Ecto neural progenitor cell (in vitro differentiated cells): ENCODE measurements at regions not wholly inside any gene's neighbourhood (a gene's known extent, or its start where the extent isn't known, plus 50 kb on each side); places are given as distances from the start of the nearest gene placed in this dataset.

Source experiments
- DNase-seq: peaks from one replicate; pipeline ENCODE4 v3.0.0-alpha.2; 2018; ENCODE audit warnings: low spot score

- no peak for DNase-seq
Measured at GRCh38 chr13:32861304-32861703, 154.9 kb upstream of the KL start.

DNA sequence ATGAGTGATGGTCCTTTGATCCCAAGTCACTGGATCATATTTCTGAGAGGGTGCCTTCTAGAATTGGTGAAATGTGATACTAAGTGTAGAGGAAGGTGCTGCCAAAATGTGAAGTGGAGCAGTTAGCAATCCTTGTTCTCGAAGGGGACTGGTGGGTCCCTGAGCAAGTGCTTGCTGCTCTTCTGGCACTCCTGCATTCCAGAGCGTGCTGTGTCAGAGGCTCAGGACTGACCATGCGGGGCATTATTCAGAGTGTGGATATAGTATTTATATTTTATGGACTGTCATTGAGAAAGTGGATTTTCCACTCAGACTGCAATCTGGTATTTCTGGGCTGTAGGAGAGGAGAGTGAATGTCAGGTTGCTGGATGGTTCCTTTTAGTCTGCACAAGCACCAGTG, 152.6 kb upstream of the KL start:
- peak; percentile 19 for DNase-seq

- DNase-seq = peak; percentile 1
Measured at GRCh38 chr13:32866921-32867320, 149.3 kb upstream of the KL start.

DNA sequence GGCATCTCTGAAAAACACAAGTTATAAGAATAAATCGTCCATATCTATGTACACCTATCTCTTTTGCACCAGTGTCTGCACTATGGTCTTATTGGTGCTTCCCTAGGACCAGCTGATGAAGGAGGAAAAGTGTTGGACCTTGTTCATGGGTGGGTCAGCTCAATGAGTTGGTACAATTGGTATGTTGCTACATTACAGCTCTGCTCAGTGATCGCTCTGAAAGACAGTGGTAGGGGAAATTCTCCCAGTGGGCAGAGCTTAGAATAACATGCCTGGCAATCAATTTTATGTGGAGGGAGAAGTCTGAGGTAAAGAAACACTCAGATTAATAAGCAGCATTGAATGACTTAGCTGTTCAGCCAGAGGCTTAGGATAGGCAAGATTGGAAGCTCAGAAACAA, 138.7 kb upstream of the KL start:
- DNase-seq = no peak

DNA sequence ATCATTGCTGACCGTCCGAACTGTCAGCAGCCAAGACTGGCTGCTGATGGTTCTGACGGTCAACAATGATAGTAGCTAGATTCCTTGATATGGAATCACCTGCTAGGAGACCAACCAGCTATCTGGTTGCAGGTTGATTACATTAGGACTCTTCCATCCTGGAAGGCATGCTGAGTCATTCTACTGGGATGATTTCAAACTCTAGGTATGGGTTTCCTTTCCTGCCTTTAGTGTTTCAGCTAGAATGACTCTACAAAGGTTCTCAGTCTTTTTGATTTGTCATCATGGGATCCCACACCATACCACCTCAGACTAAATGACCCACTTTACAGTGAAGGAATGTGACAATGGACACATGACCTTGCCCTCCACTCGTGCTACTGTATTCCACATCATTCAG, 138.1 kb upstream of the KL start:
- no peak for DNase-seq

DNA sequence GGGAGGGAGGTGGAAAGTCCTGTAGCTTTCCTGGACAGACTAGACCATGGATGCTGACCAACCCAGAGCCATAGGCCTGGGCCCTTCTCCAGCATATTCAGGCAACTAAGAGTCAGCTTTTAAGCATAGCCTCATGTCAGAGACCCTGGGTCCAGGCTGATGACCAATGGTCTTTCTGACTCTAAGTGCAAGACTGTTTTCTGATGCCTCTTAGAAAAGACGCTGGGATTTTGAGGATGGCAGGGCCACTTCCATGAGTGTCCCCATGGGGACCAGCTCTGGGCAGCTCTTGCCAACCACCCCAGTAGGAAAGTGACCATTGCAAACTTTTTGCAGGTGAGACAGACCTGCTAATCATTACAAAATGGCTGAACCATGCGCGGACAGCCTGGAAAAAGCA, 135.6 kb upstream of the KL start:
- DNase-seq = peak; percentile 18

DNA sequence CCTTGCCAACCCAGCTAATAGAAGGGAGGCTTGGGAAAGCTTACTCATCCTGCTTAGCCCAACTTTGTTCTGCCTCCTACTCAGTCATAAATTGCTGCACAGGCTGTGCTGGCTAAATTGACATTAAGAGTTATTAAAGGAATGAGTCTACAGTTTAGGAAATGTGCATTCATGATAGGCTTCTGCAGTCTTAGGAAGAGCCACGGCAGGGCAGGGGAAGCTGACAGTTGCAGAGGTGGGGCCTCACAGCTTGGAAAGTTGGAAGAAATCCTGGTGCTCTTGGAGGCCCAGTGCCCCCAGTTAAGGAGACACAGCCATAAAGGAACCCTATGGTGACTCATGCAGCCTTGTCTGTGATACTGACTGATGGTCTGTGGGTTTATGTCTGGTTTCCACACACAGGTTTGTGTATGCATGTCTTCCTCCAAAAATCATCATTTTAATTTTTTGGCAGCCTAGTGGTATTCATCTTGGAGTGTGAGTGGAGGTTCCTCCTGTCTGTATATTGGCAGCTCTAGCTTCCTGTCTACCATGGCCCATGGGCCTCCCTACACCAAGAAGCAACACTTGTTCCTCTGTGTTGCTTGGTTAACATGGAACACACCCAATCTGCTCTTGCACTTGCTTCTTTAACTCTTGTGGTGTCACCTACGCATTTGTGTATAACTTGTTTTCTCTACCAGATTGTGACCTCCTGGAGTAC, 135.0 kb upstream of the KL start:
- DNase-seq = no peak

DNA sequence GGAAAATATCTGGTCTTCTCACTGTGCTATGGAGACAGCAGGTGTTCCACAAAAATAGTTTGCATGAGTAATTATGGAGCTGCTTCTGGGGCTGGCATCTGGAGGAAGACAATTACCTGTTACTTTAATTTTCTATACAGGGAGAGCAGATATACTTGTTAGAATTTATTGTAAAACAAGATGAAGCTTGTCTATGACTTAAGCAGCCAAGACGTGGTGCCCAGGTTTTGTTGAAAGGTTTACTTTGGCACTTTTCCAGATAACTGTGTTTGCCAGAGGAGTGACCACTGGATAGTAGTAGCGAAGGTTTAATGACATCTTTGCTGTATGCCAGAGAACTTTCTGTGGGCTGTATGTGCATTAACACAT, 134.5 kb upstream of the KL start:
- no peak for DNase-seq

- no peak for DNase-seq
Measured at GRCh38 chr13:32882691-32883090, 133.5 kb upstream of the KL start.

- no peak for DNase-seq
Measured at GRCh38 chr13:32883474-32883873, 132.7 kb upstream of the KL start.

DNA sequence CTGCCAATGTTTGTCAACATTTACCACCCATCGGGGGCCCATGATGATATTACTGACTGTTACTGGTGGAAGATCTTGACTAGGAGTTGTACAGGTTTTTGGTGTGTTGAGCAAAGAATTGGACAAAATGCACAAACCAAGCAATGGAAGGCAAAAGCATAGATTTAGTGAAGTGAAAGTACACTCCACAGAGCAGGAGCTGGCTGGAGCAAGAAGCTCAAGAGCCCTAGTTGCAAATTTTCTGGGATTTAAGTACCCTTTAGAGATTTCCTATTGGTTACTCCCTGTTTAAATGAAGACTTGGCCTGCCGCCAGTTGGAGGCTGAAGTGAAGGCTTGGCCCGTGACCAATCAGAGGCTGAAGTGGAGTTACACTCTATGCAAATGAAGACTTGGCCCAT, 128.6 kb upstream of the KL start:
- DNase-seq = no peak

DNA sequence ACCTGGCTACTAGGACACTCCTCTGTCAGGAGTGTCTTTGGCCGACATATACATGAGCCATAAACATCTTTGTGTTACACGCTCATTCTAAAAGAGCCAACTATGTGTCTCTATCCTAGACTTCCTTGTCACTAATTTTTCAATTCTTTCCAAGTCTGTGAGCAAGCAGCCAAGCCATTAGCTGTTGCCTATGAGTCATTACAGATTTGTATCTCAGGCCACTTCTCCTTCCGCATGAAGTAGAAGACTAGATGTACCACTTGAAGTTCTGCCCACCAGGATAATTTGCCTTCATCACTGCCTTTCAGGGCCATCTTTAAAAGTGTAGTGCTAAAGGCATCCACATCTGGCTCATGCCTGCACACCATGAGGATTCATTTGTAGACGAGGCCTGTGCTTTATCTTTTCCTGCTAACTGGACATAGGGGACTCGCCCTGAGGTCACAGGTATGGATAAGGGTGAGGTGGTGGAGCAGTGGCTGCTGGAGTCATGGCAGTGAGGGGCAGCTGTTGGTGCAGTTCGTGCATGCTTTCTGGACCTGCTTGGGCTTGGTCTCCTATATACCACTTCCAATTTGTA, 126.1 kb upstream of the KL start:
- DNase-seq = no peak

DNA sequence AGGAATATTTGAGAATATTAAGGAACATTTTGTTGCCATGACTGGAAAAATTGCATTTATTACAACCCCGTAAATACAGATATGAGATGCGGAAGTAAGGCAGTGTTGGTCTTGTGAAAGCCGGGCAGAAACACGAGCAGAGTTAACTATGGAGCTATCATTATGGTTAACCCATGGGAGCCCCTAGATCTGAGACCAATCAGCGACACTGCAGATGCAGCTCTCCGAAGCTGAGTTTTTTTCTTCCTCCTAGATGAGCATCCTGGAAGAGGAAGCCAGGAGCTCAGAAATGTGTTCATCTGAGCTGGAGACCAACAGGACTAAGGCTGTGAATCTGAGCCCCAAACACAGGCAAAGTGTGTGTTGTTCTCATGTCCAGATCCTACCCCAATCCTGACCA, 123.0 kb upstream of the KL start:
- DNase-seq = no peak

DNA sequence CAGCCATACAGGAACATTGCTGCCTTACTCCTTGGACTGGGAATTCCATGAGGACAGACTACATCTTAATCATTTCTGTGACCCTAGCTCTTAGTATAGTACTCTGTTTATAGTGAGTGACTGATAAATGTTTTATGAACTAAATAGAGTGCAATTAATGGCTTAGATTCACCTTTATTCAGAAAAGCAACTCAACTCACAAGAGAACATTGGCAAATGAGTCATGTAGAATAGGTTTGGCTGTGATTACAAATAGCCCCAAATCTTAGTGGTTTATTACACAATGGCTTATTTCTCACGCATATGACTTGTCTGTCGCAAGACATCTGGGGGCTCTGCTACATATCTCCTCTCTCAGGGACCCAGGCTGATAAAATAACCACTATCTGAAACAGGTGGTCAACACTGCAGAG, 121.6 kb upstream of the KL start:
- no peak for DNase-seq

- no peak for DNase-seq
Measured at GRCh38 chr13:32895296-32895695, 120.9 kb upstream of the KL start.

DNA sequence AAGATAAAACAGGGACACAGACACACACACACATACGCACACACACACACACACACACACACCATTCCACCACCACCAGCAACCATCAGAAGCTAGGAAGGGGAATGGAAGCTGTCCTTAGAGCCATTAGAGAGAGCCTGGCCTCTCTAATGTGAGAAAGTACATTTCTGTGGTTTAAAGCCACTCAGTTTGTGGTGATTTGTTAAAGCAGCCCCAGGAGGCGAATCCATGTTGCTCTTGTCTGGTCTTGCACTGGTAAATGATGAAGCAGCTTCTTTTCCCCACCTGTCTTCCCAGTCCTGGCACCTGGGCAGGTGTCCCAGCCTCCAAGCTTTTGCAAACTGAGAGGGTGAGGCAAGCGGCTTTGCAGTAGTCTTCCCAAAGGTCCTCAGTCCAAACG, 118.9 kb upstream of the KL start:
- DNase-seq = no peak

DNA sequence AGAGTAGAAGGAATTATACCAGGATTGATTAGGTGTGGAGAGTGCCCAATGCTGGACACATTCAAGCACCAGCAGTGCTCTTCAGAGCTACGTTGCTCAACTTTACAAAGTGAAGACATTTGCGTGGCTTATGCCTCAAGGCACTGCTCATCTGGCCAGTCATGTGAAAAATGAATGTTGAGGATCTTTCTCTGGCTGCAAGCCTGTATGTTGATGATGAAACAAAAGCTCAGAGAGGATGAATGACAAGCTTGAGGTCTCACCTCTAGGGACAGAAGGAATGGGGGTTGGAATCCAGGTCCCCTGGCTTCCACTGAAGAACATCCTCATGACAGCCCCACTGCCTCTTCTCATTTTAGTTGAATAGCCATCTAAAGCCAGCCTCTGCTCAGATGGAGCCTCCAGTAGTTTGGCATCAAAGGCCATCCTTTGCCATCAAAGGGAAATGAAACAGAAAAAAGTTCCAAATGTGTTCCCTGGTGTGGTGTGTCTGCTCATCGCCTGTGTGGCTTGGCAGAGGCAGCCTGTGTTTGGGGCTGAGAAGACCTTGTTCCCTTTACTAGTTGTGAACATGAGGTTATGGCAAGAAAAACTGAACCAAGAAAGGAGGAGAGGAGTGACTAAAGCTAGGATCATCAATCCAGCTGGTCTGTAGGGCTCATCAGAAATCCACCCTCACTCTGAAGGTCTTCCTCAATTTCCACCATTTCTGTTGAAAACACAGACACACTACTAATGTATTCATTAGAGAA, 114.0 kb upstream of the KL start:
- no peak for DNase-seq

GRCh38 chr13:32902874-32903273, 113.3 kb upstream of the KL start:
- no peak for DNase-seq

DNA sequence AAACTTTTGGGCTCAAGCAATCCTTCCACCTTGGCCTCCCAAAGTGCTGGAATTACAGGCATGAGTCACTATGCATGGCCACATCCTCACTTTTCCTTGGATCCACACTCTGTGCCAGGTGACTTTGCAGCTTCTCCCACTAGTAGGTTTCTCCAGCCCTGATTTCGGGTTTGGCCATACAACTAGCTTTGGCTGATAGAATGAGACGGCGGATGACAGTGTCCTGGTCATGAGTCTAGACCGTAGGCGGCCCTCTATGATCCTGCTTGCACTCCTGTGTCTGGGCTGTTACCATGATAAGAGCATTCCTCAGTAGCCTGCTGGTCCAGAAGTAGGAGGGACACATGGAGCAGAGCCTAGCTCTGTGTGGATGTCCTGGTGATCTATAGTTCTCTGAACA, 112.5 kb upstream of the KL start:
- no peak for DNase-seq

DNA sequence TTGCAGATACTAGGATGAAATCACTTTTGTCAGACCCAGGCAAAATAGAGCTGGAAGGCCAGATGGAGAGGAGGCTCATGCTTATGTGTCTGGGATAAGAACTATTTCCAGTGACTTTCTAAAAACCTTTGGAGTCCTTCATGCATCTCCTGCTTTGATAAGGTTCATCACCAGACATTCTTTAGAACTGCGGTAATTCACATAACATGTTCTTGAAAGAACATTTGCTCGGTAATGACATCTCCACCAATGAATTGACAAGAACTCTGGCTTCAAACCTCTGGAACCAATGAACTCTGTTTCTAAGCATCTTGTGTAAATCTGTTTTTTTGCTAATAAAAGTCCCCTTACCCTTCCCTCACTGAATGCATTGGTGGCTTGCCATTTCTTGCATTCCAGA, 112.0 kb upstream of the KL start:
- no peak for DNase-seq

- DNase-seq = no peak
Measured at GRCh38 chr13:32905063-32905863, 111.0 kb upstream of the KL start.

GRCh38 chr13:32905864-32906180, 110.4 kb upstream of the KL start:
- DNase-seq = no peak

DNA sequence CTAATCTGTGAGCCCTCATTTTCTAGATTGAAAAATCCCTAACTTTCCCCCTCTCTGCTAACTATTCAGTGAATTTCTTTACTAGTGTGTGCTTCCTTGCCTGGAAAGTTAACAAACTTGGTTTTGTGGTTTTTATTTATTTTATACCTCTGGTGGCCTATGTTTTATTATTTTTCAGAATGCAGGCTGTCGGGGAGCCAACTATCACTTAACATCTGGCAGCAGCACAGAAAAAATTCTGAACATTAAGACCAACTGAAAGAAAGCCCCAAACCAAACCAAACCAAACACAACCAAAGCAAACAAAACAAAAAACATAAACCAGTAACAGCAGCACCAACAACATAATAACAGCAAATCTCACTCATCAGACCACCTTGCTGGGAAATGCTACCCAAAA, 109.0 kb upstream of the KL start:
- no peak for DNase-seq
